GM12878 (cell line): ENCODE measurements at regions not wholly inside any gene's neighbourhood (a gene's known extent, or its start where the extent isn't known, plus 50 kb on each side); places are given as distances from the start of the nearest gene placed in this dataset.

ENCODE experiments used
- ATAC-seq: fragments of 200-7000 bp; cut with Tn5 transposase; 3 replicates; pipeline ENCODE4 v1.9.1; 2020; ENCODE audit warnings: mild to moderate bottlenecking, moderate library complexity
- BruUV-seq: library from RNA; stranded (reverse); fragments of 400-500 nt; replicated peaks from 2 replicates; lab custom pipeline; 2021; lab: Mats Ljungman, UMichigan
- CTCF ChIA-PET: fragments of 300-600 bp; sonication (Branson Sonifier 250); formaldehyde crosslinking; extraction: SDS; loops from one replicate; lab custom pipeline; 2021; ENCODE audit warnings: inconsistent platforms; lab: Yijun Ruan, JAX
- POLR2A ChIA-PET: fragments of 350-600 bp; formaldehyde crosslinking; extraction: SDS; loops from one replicate; lab custom pipeline; 2021; ENCODE audit warnings: inconsistent platforms; lab: Charles Lee
- RAD21 ChIA-PET: fragments of 300-600 bp; sonication (Branson Sonifier 250); formaldehyde crosslinking; loops from one replicate; lab custom pipeline; 2023; ENCODE audit warnings: antibody characterized with exemption; ENCODE audit not compliant: unreplicated experiment; lab: Charles Lee
- SMC1A ChIA-PET: fragments of 300-600 bp; sonication (Branson Sonifier 250); formaldehyde crosslinking; loops from one replicate; lab custom pipeline; 2023; ENCODE audit not compliant: unreplicated experiment, uncharacterized antibody; lab: Charles Lee
- DNase-seq: peaks from one replicate; pipeline ENCODE4 v3.0.0-alpha.2; 2011; ENCODE audit warnings: low read depth, low spot score
- FAIRE-seq: peaks from 3 replicates; lab custom pipeline; 2011; peaks lifted over from hg19 to GRCh38; lab: Jason Lieb, UNC
- H2AFZ ChIP-seq: 2 replicates; pipeline ENCODE4 v1.6.0; 2011; ENCODE audit warnings: low read depth, low read length, control low read depth; ENCODE audit not compliant: control insufficient read depth
- H3K27ac ChIP-seq: 2 replicates; pipeline ENCODE4 v1.5.1; 2011; ENCODE audit warnings: control low read depth; ENCODE audit not compliant: control insufficient read depth, insufficient read depth
- H3K27me3 ChIP-seq, 2 experiments: replicated peaks in 1 of 2; 2 replicates each; pipeline versions ENCODE4 v1.6.0 to v1.6.1; 2011; ENCODE audit warnings: low read length in 1 of 2; ENCODE audit not compliant: control insufficient read depth in 2 of 2, insufficient read depth in 2 of 2
- H3K36me3 ChIP-seq, 2 experiments: 2 replicates each; pipeline ENCODE4 v1.5.1; 2011; ENCODE audit warnings: low read length in 1 of 2; ENCODE audit not compliant: control insufficient read depth in 2 of 2, insufficient read depth in 2 of 2
- H3K4me1 ChIP-seq: 2 replicates; pipeline ENCODE4 v1.6.1; 2011; ENCODE audit warnings: mild to moderate bottlenecking, low read length, moderate library complexity, mixed read lengths; ENCODE audit not compliant: control insufficient read depth, insufficient read depth
- H3K4me2 ChIP-seq: 2 replicates; pipeline ENCODE4 v1.6.0; 2011; ENCODE audit warnings: control low read depth; ENCODE audit not compliant: control insufficient read depth, insufficient read depth
- H3K4me3 ChIP-seq: fragments of 200-600 bp; sonication (generic); 2 replicates; pipeline ENCODE4 v1.5.1; 2016
- H3K79me2 ChIP-seq: 2 replicates; pipeline ENCODE4 v1.6.0; 2011; ENCODE audit warnings: low read length; ENCODE audit not compliant: control insufficient read depth, insufficient read depth
- H3K9ac ChIP-seq: 2 replicates; pipeline ENCODE4 v1.8.0; 2011; ENCODE audit warnings: low read length, control low read depth, mixed read lengths; ENCODE audit not compliant: control insufficient read depth, insufficient read depth
- H3K9me3 ChIP-seq: replicated peaks from 3 replicates; pipeline ENCODE4 v1.5.1; 2011; ENCODE audit warnings: mild to moderate bottlenecking, low read length; ENCODE audit not compliant: control insufficient read depth, insufficient read depth
- H4K20me1 ChIP-seq: 2 replicates; pipeline ENCODE4 v1.6.0; 2011; ENCODE audit not compliant: control insufficient read depth, insufficient read depth
- BHLHE40 ChIP-seq, 2 experiments: fragments of 450-650 bp in 1 of 2; IDR thresholded peaks; 2 replicates each; pipeline ENCODE4 v1.6.1; 2011 to 2017; ENCODE audit warnings: low read depth in 2 of 2, borderline replicate concordance in 1 of 2, improper control_type of control experiment in 1 of 2, low read length in 1 of 2, mild to moderate bottlenecking in 1 of 2
- CHD1 ChIP-seq: IDR thresholded peaks from 2 replicates; pipeline ENCODE4 v1.6.1; 2012; ENCODE audit warnings: low read depth, low read length, improper control_type of control experiment
- DPF2 ChIP-seq: fragments of 450-650 bp; IDR thresholded peaks from 2 replicates; pipeline ENCODE4 v1.6.1; 2017; ENCODE audit warnings: mild to moderate bottlenecking
- GATAD2B ChIP-seq: fragments of 450-650 bp; conservative IDR thresholded peaks from 2 replicates; pipeline ENCODE4 v1.6.1; 2017; ENCODE audit warnings: low read depth, mild to moderate bottlenecking, moderate library complexity
- HDAC2 ChIP-seq: fragments of 200-600 bp; sonication (generic); IDR thresholded peaks from 2 replicates; pipeline ENCODE4 v1.6.1; 2017
- HDAC6 ChIP-seq: fragments of 200-600 bp; sonication (generic); IDR thresholded peaks from one replicate; pipeline ENCODE4 v1.8.0; 2017; ENCODE audit warnings: antibody characterized with exemption; ENCODE audit not compliant: unreplicated experiment
- MEF2B ChIP-seq: fragments of 450-650 bp; IDR thresholded peaks from 2 replicates; pipeline ENCODE4 v1.6.1; 2018; ENCODE audit warnings: mild to moderate bottlenecking, moderate library complexity; ENCODE audit not compliant: partially characterized antibody, poor library complexity, severe bottlenecking
- MXI1 ChIP-seq: fragments of 150-350 bp; IDR thresholded peaks from 2 replicates; pipeline ENCODE4 v1.6.1; 2011; ENCODE audit warnings: low read depth, mild to moderate bottlenecking, inconsistent platforms, low read length, improper control_type of control experiment
- MYB ChIP-seq: fragments of 150-350 bp; IDR thresholded peaks from 2 replicates; pipeline ENCODE4 v1.6.1; 2014; ENCODE audit warnings: mild to moderate bottlenecking, low read depth, low read length, borderline replicate concordance
- SRF ChIP-seq, 2 experiments: IDR thresholded peaks; 2 replicates each; pipeline ENCODE4 v1.6.1; 2011; ENCODE audit warnings: low read depth in 2 of 2, low read length in 2 of 2, mild to moderate bottlenecking in 1 of 2, moderate library complexity in 1 of 2
- STAT3 ChIP-seq: IDR thresholded peaks from 2 replicates; pipeline ENCODE4 v1.6.1; 2011; ENCODE audit warnings: low read depth, low read length, improper control_type of control experiment
- WRNIP1 ChIP-seq: IDR thresholded peaks from 2 replicates; pipeline ENCODE4 v1.6.1; 2011; ENCODE audit warnings: low read depth, low read length, improper control_type of control experiment, borderline replicate concordance
- ZNF24 ChIP-seq: fragments of 450-650 bp; IDR thresholded peaks from 2 replicates; pipeline ENCODE4 v1.6.1; 2017; ENCODE audit warnings: antibody characterized with exemption, mild to moderate bottlenecking
- ZNF274 ChIP-seq: IDR thresholded peaks from one replicate; pipeline ENCODE4 v1.8.0; 2011; ENCODE audit not compliant: insufficient read length, insufficient read depth
- WGBS: methylation state at CpG from one replicate; pipeline ENCODE4 v1.1.6; 2016; ENCODE audit warnings: low lambda C conversion rate; ENCODE audit not compliant: insufficient replicate concordance, insufficient coverage; ENCODE audit errors: missing lambda C conversion rate; 5-methylcytosine and 5-hydroxymethylcytosine counted together
- in situ Hi-C: fragments of 300-500 bp; cut with MboI; formaldehyde crosslinking; loops from 9 replicates; pipeline ENCODE4 v1.14.3; 2018; ENCODE audit warnings: mixed read lengths
- intact Hi-C: fragments of 100-400 bp; cut with micrococcal nuclease; formaldehyde crosslinking; loops from one replicate; pipeline ENCODE4 v1.14.2; 2022; ENCODE audit not compliant: unreplicated experiment
- TF ChIP-seq, protein P1 (sequence below): fragments of 450-650 bp; IDR thresholded peaks from 2 replicates; pipeline ENCODE4 v1.6.1; 2016; ENCODE audit warnings: mild to moderate bottlenecking, moderate library complexity, borderline replicate concordance

DNA sequence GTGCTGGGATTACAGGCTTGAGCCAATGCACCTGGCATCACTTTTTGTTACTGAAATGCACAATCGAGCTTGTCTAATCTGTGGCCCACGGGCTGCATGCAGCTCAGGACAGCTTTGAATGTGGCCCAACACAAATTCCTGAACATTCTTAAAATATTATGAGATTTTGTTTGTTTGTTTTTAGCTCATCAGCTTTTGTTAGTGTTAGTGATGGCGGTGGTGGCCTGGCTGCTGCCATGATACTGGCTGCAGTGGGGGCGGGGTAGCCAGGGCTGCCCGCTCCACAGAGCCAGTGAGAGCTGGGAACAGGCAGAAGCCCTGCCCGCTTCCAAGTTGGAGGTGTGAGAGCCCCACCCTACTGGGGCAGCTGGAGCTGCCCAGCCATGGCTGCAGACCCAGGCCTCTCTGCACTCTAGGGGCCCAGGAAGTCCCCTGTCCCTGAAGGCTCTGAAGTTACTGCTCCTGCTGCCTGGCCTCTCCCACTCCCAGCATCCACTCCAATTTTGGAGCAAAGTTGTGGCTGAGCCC lies 76.6 kb upstream of the SHB start (continued):
- TF ChIP-seq WRNIP1 (no peak), MEF2B (no peak), HDAC2 (no peak), SRF (IDR thresholded peaks at IDR 0.05; ENCODE audit: low read depth in 2 of 2, low read length in 2 of 2) (no peak), MXI1 (no peak), ZNF24 (no peak), BHLHE40 (IDR thresholded peaks at IDR 0.05; ENCODE audit: borderline replicate concordance in 1 of 2, low read depth in 2 of 2, low read length in 1 of 2) (no peak)
- TF ChIP-seq, all 136 proteins: peak for 0

DNA sequence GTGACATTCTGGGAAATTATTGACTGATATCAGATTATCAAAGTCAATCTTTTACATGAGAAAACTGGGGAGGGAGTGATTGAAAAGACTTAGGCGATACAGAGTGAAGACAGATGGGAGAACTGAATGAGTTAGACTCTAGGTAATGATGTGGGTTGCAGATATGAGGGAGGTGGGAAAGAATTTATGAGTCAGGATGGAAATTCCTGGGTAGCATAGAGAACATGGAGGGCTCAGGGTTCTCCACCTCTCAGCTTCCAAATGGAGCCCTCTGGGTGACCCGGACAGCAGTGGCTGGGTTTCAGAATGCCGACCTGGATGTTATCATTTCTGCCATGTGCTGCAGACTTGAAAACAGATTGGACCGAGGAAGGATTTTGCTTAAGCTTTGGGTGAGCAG lies 75.4 kb upstream of the SHB start:
- RAD21 ChIA-PET = no interaction called here
- POLR2A ChIA-PET = interaction anchor here (1.3 kb wide), 1 partner anchor 36 kb away, joined by 4 read pairs; no protein-coding TSS in a partner anchor

More for the DNA sequence above, 75.4 kb upstream of the SHB start:
- intact Hi-C loops = no loop called here
- no peaks in the 10 kb centered on the region for H3K36me3 ChIP-seq
- no TSS peak for BruUV-seq
- FAIRE-seq = no peak
- in situ Hi-C loops = no loop called here
- ATAC-seq = no peak
- no peak overlapping the region for H2AFZ ChIP-seq
- no peak overlapping the region for H3K27ac ChIP-seq
- H3K9me3 ChIP-seq = no peaks in the 10 kb centered on the region
- SMC1A ChIA-PET = interaction anchor here (0.7 to 1.0 kb wide), 2 partner anchors 12 to 15 kb away, joined by 3 read pairs; no protein-coding TSS in a partner anchor
- CTCF ChIA-PET = interaction anchor here (7.4 kb wide), 1 partner anchor 17 kb away, joined by 43 read pairs; no protein-coding TSS in a partner anchor
- peaks cover 0 to 1% of the 10 kb centered on the region in 2 experiments; a peak in 1 of 4 replicates for H3K27me3 ChIP-seq
- DNase-seq = no peak
- 57% methylated on average over 4 of the region's 4 CpGs for WGBS
- H3K4me2 ChIP-seq = no peak overlapping the region
- no peaks in the 10 kb centered on the region for H3K79me2 ChIP-seq
- TF ChIP-seq CHD1 (no peak), HDAC6 (no peak), DPF2 (no peak), GATAD2B (no peak), ZNF274 (no peak), STAT3 (no peak), MYB (no peak)
- TF ChIP-seq, protein P1, sequence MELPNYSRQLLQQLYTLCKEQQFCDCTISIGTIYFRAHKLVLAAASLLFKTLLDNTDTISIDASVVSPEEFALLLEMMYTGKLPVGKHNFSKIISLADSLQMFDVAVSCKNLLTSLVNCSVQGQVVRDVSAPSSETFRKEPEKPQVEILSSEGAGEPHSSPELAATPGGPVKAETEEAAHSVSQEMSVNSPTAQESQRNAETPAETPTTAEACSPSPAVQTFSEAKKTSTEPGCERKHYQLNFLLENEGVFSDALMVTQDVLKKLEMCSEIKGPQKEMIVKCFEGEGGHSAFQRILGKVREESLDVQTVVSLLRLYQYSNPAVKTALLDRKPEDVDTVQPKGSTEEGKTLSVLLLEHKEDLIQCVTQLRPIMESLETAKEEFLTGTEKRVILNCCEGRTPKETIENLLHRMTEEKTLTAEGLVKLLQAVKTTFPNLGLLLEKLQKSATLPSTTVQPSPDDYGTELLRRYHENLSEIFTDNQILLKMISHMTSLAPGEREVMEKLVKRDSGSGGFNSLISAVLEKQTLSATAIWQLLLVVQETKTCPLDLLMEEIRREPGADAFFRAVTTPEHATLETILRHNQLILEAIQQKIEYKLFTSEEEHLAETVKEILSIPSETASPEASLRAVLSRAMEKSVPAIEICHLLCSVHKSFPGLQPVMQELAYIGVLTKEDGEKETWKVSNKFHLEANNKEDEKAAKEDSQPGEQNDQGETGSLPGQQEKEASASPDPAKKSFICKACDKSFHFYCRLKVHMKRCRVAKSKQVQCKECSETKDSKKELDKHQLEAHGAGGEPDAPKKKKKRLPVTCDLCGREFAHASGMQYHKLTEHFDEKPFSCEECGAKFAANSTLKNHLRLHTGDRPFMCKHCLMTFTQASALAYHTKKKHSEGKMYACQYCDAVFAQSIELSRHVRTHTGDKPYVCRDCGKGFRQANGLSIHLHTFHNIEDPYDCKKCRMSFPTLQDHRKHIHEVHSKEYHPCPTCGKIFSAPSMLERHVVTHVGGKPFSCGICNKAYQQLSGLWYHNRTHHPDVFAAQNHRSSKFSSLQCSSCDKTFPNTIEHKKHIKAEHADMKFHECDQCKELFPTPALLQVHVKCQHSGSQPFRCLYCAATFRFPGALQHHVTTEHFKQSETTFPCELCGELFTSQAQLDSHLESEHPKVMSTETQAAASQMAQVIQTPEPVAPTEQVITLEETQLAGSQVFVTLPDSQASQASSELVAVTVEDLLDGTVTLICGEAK = no peak
- TF ChIP-seq, all 136 proteins: peak for 0
- Histone ChIP-seq H3K4me1 (no peaks in the 10 kb centered on the region), H3K4me3 (no peak overlapping the region), H4K20me1 (no peaks in the 10 kb centered on the region), H3K9ac (no peak overlapping the region)
